NCI-H146 (cell line): ENCODE measurements at regions not wholly inside any gene's neighbourhood (a gene's known extent, or its start where the extent isn't known, plus 50 kb on each side); places are given as distances from the start of the nearest gene placed in this dataset.

ENCODE experiments used
- DNase-seq: peaks from one replicate; lab custom pipeline; 2025; lab: John Stamatoyannopoulos, UW

DNA sequence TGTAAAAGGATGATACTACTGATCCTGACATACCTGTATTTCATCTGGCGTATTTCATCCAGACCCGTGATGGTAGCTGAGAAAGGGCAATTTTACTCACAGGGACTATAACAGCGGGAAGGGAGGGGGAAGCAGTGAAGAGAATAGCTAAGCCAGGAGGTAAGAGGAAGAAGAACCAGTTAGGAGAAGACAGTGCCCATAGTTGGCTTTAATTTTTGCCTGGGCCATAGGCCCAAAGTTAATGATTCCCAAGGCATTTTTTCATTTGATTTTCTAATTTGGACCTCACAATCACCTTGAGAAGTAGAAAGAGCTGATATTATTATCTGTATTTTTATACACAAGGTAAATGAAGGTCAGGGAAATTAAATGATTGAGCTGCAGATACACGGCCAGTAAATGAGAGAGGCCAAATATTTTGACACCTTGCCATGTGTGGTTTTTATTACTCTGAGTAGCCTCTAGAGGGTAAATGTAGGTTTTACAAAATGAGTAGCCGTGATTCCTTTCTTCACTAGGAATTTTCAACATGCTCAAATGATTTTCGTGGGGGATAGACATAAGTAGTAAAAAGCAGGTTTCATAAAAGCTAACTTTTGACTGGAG lies 382.2 kb downstream of the FUT8 start:
- no peak for DNase-seq

DNA sequence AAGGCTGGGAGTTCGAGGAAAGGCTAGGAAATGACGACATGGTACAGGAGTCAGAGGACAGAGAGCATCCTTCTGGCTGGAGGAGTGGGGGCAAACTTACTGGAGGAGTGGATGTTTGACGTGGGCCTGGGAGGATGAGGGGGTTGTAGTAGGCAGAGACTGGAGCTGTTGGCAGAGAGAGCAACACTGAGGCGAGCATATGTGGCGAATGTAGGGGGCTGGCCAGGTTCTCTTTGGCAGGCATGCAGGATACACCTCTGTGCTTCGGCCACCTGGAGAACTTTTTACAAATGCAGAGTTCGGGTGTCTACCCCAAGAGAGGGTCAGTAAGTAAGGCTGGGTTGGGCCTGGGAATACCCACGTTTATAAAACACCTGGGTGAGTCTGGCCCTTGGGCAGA lies 385.7 kb downstream of the FUT8 start:
- DNase-seq = no peak

DNA sequence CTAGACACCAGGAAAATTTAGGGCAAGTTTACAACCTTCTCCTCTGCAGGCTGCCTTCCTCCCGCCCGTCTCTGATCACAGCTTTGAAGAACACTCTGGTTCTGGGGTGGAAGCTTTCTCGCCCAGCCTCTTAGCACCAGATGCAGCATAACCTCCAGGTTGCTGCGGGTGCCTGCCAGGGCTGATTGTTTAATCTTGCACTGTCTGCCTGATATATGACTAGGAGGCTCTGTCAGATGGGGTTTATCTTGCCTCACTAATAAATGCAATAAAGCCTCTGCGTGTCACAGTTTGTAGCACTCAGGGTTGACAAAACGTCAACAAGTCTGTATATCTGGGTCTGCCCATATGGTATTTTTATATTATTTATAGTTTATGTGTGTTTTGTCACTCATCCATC lies 388.2 kb downstream of the FUT8 start:
- no peak for DNase-seq

DNA sequence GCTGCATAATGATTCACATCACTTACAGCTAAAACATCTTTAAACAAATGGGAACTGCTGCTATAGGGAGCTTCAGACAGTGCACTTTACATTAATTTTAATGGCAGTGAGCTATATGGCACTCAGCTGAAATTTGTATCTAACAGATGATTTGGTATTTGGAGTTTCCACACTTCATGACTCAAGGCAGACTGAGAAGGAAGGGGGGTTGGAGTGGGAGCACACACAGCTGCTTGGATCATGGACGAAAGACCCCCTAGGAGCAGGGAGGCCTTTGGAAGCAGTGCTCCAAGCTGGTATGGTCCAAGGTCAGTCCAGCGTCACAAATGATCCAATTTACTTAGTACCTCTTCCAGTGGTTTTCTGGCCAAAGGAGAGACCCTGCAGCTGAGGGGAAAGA lies 389.7 kb downstream of the FUT8 start:
- DNase-seq = no peak

DNA sequence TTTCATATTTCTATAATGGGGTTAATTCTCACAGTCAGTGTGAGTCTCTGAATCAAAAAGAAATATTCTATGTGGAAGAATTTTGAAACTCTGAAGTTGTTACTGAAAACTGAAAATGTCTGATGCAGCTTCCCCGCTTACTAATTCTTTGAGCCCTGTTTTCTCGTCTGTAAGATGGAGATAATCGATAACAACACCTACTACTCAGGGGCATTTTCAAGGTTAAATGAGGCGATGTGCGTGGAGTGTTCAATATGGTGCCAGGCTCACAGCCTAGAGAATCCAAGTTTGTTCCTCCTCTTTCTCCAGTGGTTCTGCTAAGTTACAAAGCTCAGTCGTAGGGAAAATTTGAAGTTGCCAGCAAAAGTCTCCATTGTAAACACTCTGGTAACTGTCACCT lies 391.4 kb downstream of the FUT8 start:
- no peak for DNase-seq

DNA sequence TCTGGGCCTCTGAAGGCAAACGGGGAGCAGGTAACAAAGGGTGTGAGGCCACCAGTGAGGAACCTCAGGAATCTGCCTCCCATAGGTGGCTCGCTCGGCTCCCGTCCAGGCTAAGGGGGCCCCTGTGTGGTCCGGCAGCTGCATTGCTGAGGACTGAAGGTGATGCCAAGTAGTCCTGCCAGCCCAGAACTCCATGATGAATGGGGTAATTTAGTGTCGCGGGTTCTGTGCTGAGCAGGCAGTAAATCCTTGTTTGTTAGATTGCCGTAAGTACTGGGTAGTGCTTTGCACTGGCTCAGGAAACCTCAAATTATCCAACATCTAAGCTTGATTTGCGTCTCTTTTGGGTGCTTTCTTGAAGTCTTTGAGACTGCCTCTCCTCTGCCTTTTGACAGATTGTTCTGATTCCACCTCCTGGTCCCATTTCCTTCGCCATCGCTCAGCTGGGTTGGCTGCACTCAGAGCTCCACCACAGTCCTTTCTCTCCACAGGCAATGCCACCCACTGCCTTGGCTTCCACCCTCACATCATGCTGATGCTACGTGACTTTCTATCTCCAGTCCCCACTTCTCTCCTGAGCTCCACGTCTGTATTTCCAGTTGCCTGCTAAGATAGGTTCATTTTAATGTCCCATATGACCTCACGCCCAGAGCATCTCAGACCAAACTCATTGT lies 392.0 kb downstream of the FUT8 start:
- DNase-seq = no peak

DNA sequence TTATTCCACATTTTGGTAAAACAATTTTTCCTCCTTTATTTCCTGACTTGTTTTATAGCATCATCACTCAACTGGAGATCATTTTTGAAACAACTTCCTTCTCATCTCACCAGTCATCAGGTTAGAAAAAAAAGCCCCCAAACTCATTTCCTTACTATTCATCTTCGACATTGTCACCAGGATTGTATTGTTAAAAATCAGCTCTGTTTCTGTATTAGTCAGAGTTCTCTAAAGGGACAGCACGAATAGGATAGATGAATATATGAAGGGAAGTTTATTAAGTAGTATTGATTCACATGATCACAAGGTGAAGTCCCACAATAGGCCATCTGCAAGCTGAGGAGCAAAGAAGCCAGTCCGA lies 392.6 kb downstream of the FUT8 start:
- DNase-seq = no peak

DNA sequence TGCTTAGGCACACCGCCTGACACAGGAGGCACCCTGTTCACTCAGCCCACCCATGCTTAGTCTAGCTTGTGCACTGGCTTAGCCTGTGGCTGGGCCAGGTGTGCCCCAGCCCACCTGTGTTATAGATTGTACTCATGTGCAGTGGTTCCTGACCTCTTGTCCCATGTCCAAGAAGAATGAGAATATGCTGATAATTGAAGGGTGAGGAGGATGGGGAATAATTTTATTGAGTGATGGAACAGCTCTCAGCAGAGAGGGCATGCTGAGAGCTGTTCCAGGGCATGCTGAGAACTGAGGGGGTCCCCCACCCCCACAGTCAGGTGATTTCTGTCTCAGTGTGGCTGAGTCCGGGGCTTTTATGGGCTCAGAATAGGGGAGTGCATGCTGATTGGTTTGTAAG lies 395.9 kb downstream of the FUT8 start:
- DNase-seq = no peak

DNA sequence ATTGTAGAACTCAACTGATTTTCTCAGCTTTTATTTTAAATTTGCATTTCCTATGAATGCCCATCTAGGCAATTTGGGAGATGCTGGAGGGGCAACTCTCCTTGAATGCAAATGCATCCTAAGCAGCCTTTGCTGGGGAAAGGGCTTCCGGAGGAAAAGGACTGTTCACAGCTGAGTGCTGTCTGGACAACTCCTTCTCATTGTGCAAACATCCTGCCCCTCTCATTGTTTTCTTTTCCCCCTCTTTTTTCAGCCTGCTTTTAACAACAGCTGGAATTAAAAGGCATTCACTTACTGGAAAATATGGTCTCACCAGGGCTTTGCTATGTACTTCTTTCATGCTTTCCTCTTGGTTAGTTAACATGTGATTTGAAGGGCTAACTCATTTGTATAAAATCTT lies 397.8 kb downstream of the FUT8 start:
- DNase-seq = no peak

DNA sequence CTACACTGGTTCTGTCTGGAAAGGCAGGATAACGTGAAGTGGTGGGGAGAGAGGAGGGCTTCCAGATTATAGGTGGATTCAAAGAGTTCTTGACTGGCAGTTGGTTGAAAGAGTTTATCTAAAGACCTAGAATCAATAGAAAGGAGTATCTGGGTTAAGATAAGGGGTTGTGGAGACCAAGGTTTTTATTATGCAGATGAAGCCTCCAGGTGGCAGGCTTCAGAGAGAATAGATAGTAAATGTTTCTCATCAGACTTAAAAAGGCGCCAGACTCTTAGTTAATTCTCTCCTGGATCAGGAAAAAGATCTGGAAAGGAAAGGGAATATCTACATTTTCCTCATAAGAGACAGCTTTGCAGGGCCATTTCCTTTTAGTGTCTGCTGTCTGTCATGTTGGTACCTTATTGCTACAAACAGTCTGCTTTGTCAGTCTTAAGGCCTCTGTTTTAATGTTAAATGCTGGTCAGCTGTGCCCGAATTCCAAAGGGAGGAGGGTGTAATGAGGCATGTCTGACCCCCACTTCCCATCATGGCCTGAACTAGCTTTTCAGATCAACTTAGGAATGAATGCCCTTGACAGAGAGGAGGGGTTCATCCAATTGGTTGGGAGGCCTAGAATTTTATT lies 401.3 kb downstream of the FUT8 start:
- no peak for DNase-seq

DNA sequence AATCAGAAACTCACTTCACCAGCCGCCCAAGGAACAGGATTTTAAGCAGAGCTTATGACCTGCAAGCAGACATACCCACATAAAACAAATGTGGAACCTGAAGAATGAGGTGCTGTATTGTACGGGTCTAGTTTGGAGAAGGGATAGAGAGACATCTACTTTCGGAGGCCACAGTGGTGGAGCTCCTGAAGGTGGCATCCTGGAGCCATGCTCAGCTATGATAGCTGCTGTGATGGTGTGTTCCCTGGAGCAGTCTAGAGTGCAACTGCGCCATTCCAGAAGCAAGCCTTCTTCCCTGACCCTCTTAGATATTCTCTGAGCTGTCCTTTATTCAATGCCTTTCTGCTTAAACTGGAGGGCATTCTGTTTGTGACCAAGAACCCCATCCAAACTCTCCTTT lies 402.6 kb downstream of the FUT8 start:
- DNase-seq = peak; percentile 10

DNA sequence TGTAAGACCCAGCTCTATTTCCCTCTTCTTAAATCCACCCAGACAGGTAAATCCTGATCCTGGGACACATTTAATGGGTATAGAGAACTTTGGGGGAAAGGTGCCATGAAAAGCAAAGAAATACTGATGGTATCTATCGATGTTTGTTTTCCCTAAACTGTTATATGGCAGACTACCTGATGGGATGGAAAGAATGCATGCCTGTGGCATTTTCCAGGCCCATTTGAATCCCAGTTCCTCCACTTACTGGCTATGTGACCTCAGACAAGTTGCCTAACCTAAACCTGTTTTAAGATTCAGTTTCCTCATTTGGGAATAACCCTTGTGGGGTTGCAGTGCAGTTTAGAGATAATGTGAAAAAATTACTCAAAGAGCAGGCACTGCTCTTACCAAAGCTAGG lies 404.5 kb downstream of the FUT8 start:
- no peak for DNase-seq

DNA sequence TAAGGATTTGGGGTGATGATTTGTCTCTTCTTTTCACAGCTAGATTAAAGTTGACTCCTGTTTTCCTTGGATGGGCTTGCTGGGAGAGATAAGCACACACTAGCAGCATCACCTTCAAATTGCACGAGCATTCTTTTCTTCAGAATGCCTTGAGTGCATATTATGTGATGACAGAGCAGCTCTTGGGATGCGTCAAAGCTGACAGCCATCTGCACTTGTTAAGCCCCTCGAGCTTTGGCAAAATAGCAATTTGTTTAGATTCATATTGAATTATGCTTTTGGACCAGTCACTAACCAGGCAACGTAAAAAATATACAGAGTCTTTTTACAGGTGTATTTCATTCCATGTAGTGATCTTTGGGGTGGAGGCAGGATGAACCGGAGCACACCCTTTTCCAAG lies 407.0 kb downstream of the FUT8 start:
- no peak for DNase-seq

DNA sequence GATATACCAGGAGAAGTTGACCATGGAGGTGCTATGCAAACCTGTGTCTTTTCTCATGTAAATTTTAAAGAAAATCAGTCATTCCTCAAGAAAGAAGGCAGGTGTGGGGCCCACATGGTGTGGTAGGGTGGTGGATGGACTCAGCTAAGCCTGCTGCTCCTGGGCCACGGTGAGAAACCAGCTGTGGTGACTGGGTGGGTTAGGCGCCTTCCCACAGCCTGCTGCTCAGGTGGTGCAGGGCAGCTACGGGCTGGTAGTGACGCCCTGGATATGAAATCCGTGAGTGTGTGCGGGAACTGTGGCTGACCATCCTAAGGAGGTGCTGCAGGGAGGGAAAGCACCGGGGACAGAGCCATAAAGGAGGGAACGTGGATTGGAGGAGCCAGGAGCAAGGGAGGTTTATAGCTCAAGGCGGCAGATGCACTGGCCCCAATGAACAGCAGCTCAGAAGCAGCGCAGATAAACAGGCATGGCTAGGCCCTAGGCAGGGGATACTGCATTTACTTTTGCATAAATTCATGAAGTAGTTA lies 408.8 kb downstream of the FUT8 start:
- no peak for DNase-seq

DNA sequence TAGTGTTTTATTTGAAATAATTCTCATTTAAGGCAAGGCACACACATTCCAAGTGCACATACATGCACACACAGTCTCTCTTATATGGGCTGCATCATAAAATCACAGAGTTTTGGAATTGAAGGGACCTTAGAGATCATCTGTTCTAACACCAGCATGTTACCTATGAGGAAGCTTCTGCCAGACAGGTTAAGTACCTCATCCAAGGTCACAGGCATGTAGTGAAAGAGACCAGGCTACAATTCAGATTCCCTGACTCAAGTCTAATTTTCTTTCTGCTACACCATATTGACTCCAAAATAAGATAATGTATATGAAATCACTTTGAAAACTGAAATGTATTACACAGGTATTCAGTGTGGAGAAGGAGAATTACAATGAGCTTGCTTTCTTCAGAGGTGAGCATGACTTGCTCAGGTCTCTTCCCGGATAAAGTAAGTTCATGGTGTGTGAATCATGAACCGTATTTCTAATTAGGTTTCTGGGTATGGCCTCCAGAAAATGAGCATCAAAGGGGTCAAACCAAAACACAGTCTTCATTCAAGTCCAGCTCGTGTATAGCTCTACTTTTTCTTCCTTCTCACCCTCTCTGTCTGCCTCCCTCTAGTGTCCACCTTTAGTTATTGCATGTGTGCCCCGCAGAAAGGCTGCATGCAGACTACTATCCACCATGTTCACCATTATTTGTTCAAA lies 411.9 kb downstream of the FUT8 start:
- peak; percentile 66 for DNase-seq

DNA sequence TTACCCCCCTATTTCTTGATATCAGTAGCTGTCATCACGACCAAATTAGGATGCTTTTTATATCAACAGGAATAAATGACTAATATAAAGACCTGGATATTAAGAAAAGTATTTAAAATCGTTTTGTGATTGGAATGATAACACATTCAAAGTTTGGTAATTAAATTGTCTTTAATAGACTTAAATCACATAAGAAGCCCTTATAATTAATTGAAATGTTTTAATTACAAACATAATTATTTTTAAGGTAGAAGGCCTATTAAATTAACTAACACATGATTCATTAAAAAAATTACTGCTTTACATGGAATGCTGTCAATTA lies 412.4 kb downstream of the FUT8 start:
- DNase-seq = no peak

DNA sequence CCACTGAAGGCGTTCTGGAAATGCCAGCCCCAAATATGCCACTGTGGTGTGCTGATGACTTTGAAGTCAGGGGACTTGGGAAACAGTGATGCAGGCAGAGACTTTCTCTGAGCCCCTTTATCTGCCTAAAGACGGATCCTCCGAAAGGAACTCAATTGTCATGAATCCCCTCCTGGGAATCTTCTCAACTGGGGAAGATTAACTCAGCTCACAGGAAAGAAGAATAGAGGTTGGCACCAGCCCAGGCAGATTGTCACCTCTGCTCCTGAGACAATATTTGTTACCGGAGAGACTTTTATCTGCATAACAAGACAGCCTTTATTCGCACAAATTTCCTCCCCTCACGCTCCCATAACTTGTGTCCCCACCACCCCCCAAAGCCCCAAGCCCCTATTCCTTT lies 414.4 kb downstream of the FUT8 start:
- DNase-seq = no peak

DNA sequence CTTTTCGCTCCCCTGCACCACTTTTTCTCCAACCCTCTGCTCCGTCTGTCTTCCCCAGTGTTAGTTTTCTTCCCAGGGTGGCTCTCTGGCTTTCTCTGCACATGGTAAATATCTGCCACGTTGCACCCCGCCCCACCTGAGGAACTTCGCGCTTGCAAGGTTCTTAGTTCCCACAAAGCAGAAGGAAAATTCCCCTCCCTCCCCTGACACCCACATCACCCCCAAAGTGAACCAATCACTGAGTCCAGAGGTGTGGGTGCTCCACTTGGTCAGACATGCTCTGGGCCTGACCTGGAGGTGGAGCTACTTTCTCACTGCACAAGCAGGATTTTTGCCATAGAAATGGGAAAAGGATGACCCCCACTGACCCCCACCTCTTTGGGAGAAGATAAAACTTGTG lies 415.0 kb downstream of the FUT8 start:
- DNase-seq = no peak

DNA sequence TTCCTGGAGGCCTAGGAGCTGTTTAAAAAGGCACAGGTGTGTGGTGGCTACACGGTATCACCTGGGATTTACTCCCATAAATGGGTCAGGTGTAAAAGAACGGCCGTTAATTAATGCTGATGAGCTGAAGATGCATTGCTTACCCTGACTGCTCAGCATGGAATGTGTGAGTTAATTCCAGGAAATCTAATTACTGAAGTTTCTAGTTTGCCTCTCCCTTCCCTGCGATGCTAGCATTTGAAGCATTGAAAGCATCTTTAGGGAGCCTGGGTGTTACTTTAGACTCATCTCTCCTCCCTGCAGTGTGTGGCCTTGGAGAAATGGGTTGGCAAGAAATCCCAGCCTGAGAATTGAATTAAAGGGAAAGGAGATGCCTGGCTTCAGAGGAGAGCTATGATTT lies 415.9 kb downstream of the FUT8 start:
- peak; percentile 47 for DNase-seq

DNA sequence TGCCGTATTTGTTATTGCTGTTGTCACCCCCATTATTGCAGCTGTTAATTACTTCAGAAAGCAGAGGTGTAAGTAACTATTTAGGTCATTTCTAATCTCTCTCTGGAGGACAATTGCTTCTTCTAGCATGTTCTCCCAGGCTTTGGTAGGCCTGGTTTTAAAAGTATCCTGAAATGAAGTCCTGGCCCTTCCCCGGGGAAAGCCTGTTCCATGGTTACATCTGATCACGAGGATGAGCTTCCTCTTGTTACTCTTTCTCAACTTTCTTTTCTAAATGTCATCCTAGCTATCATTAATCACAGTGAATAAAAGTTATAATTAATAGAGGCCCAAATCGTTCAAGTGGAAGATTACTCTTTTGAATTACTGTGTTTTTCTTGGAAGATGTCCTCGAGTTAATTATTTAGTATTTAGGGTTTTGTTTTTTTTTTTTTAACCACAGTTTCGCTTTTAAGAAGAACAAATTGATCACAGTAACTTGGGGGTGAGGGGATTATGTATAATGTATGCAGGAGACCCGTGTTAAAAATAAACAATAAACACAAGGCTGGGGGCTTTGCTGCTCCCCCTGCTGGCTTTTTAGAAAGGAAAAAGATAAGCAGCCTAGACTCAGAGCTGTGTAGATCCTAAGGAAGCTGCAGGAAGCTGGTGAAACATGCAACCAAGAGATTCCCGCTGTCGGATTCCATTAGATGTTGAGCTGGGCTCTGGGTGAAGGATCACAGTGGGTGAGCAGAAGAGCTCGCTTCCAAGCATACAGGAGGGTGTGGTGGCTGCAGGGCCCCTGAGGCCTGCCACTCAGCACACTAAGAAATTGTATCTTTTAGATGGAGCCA lies 420.1 kb downstream of the FUT8 start:
- no peak for DNase-seq

DNA sequence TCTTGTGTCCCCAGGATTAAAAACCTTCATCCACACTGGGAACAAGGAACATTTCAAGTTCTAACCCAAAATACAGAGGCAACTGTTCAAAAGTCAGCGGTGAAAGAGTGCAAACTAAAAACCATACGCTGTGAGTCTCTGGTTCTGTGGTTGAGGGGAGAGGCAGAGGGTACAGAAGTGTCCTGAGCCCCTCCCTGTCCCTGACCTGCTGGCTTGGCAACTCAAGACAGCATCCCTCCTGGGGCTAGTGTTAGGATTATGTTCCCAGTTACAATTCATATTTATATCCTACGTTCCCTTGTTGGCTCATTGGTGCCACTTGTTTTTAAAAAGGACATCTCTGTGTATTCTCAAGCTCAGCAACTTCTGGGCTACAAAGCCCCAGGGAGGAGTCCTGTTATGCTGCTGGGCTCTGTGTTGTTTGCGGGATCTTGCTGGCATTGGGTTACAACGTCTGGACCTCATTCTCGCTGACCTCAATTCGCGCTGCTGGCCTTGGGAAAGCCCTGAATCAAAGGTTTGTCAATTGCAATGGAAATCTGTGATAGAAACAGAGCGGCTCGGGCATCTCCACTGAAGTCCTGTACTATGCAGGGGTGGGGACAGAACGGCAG lies 420.8 kb downstream of the FUT8 start:
- DNase-seq = no peak

DNA sequence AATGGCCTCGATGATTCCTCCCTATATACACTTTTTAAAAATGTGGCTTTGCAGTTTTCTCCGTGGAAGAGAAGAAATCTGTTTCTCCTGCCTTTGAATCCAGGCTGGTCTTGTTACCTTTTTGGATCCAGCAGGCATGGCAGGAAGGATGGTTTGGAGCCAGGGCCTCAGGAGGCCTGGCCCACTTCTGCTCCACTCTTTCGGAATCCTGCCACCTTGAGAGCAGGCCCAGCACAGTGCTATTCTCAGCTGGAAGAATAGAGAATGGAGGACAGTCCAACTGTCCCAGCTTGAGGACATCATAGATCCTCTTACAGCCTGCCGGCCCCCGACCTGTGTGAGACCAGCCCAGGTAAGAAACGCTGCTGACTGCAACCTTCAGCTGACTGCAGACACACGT lies 421.5 kb downstream of the FUT8 start:
- DNase-seq = no peak
